ENCODE measurements at regions not wholly inside any gene's neighbourhood (a gene's known extent, or its start where the extent isn't known, plus 50 kb on each side); places are given as distances from the start of the nearest gene placed in this dataset.

DNA sequence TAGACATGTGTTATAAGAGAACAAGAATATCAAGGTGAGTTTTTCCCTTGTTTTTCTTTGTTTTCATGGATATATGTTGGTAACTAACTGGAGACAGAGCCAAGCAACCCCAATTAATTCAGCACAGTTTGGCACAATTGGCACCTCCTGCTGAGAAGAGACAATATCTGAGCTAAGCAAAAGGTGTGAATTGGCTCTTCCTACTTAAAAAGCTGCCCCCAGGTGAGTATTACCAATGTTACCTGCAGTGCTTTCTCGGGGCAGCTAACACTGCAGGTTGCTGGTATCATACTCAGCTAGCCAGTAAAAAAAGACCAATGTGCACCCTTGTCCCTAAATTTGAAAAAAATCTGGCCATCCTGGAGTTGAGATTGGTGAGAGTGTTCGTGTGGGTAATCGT, 871.2 kb upstream of the TENM3 start:
- TF ChIP-seq CTCF (conservative IDR thresholded peaks at IDR 0.05; ENCODE audit: low read depth, low read length) (no peak), MXI1 (IDR thresholded peaks at IDR 0.05; ENCODE audit: borderline replicate concordance, low read depth, low read length) (no peak), POLR2A (IDR thresholded peaks at IDR 0.05; ENCODE audit: low read depth, low read length) (no peak), RAD21 (IDR thresholded peaks at IDR 0.05; ENCODE audit: low read length) (no peak), CEBPB (IDR thresholded peaks at IDR 0.05; ENCODE audit: low read depth, low read length) (no peak), SMC3 (IDR thresholded peaks at IDR 0.05; ENCODE audit: low read depth, low read length) (no peak), RCOR1 (IDR thresholded peaks at IDR 0.05; ENCODE audit: insufficient replicate concordance, low read length) (no peak), NFE2L2 (IDR thresholded peaks at IDR 0.05; ENCODE audit: low read depth, low read length) (no peak), RFX5 (IDR thresholded peaks at IDR 0.05; ENCODE audit: low read depth, low read length) (no peak), CHD1 (IDR thresholded peaks at IDR 0.05; ENCODE audit: low read depth, low read length) (no peak), BHLHE40 (IDR thresholded peaks at IDR 0.05; ENCODE audit: low read depth, low read length) (no peak), FOS (IDR thresholded peaks at IDR 0.05; ENCODE audit: low read depth, low read length) (no peak)
- TF ChIP-seq, protein P1, sequence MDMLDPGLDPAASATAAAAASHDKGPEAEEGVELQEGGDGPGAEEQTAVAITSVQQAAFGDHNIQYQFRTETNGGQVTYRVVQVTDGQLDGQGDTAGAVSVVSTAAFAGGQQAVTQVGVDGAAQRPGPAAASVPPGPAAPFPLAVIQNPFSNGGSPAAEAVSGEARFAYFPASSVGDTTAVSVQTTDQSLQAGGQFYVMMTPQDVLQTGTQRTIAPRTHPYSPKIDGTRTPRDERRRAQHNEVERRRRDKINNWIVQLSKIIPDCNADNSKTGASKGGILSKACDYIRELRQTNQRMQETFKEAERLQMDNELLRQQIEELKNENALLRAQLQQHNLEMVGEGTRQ (IDR thresholded peaks at IDR 0.05; ENCODE audit: low read depth, low read length), result no peak
- TF ChIP-seq, protein P2, sequence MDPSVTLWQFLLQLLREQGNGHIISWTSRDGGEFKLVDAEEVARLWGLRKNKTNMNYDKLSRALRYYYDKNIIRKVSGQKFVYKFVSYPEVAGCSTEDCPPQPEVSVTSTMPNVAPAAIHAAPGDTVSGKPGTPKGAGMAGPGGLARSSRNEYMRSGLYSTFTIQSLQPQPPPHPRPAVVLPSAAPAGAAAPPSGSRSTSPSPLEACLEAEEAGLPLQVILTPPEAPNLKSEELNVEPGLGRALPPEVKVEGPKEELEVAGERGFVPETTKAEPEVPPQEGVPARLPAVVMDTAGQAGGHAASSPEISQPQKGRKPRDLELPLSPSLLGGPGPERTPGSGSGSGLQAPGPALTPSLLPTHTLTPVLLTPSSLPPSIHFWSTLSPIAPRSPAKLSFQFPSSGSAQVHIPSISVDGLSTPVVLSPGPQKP (IDR thresholded peaks at IDR 0.05; ENCODE audit: borderline replicate concordance, low read depth, low read length), result no peak

All from IMR-90 (cell line).